Thyroid gland (tissue), 4 donors: ENCODE measurements at regions not wholly inside any gene's neighbourhood (a gene's known extent, or its start where the extent isn't known, plus 50 kb on each side); places are given as distances from the start of the nearest gene placed in this dataset.
A peak's percentile ranks its signal among the peaks of the same experiment; 100 is the strongest.

ENCODE experiments used
- DNase-seq, 2 donors: peaks; one replicate each; pipeline ENCODE4 v3.0.0-alpha.2; 2019
- H3K27ac ChIP-seq, 3 donors: fragments of 200-600 bp; sonication (generic); 1 replicate in 2 of 3; 2 replicates in 1 of 3; pipeline ENCODE4 v1.5.1; 2016 to 2019; ENCODE audit warnings: mild to moderate bottlenecking in 1 of 3, moderate library complexity in 1 of 3
- H3K27me3 ChIP-seq: fragments of 200-600 bp; sonication (generic); one replicate; pipeline ENCODE4 v1.5.1; 2019
- H3K36me3 ChIP-seq, 2 donors: fragments of 200-600 bp; sonication (generic); one replicate each; pipeline ENCODE4 v1.5.1; 2016 to 2019
- H3K4me1 ChIP-seq, 2 donors: fragments of 200-600 bp; sonication (generic); one replicate each; pipeline ENCODE4 v1.5.1; 2017 to 2019
- H3K4me3 ChIP-seq, 3 donors: fragments of 200-600 bp; sonication (generic); replicated peaks in 1 of 3; 1 replicate in 2 of 3; 2 replicates in 1 of 3; pipeline ENCODE4 v1.5.1; 2016; ENCODE audit warnings: mild to moderate bottlenecking in 1 of 3
- H3K9me3 ChIP-seq: fragments of 200-600 bp; sonication (generic); one replicate; pipeline ENCODE4 v1.5.1; 2017
- CTCF ChIP-seq, 6 experiments: fragments of 200-600 bp in 3 of 6; fragments of 450-650 bp in 3 of 6; sonication (generic) in 3 of 6; IDR thresholded peaks; one replicate each; pipeline ENCODE4 v1.5.1; 2016 to 2019; ENCODE audit warnings: antibody characterized with exemption in 6 of 6, mild to moderate bottlenecking in 2 of 6, inconsistent platforms in 1 of 6, moderate library complexity in 1 of 6
- POLR2A ChIP-seq, 2 donors: fragments of 450-650 bp; IDR thresholded peaks; one replicate each; pipeline ENCODE4 v1.6.1; 2017; ENCODE audit warnings: antibody characterized with exemption in 2 of 2, mild to moderate bottlenecking in 2 of 2, moderate library complexity in 1 of 2
- WGBS, 2 donors: methylation state at CpG; one replicate each; pipeline ENCODE4 v1.1.5; 2017; 5-methylcytosine and 5-hydroxymethylcytosine counted together
- intact Hi-C: fragments of 100-400 bp; cut with DNase I; formaldehyde crosslinking; loops from one replicate; pipeline ENCODE4 v1.15.1; 2023

DNA sequence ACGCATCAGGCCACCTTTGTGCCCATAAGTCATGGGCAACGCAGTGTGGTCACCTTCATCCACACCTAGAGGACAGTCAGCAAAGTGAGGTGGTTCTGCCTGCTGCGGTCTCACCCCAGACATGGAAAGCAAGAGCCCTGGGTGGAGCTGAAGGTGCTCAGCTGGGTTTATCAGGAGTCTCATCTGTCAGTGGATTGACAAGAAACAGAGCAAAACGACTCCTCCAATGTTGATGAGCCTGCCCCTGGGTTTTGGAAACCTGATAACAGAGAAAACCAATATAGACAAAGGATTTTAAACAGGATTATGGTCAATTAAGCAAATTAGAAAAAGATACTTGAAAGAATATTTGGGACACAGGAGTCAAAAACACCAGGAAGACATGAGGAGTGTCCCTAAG lies 229.3 kb upstream of the PRSS58 start:
- no peak overlapping the region for H3K4me3 ChIP-seq
- 70 to 72% methylated on average over 4 of the region's 4 CpGs for WGBS, 2 donors
- H3K27ac ChIP-seq, result no peak overlapping the region
- intact Hi-C loops, result no loop called here
- peaks cover 0 to 28% of the 10 kb centered on the region in 2 donors for H3K4me1 ChIP-seq
- TF ChIP-seq CTCF (IDR thresholded peaks at IDR 0.05) (no peak), POLR2A (IDR thresholded peaks at IDR 0.05) (no peak)
- no peak for DNase-seq
- H3K36me3 ChIP-seq, result no peaks in the 10 kb centered on the region
- H3K27me3 ChIP-seq, result no peaks in the 10 kb centered on the region
- H3K9me3 ChIP-seq, result no peaks in the 10 kb centered on the region

- H3K27ac ChIP-seq, result no peak overlapping the region
- H3K4me1 ChIP-seq, result peaks cover 0 to 28% of the 10 kb centered on the region in 2 donors
- TF ChIP-seq CTCF (IDR thresholded peaks at IDR 0.05), result peak in 1 of 6 experiments; percentile 19
- TF ChIP-seq POLR2A (IDR thresholded peaks at IDR 0.05), result no peak
- H3K27me3 ChIP-seq, result no peaks in the 10 kb centered on the region
- H3K9me3 ChIP-seq, result no peaks in the 10 kb centered on the region
- 80% methylated on average over 7 of the region's 7 CpGs for WGBS, 2 donors
- no peaks in the 10 kb centered on the region for H3K36me3 ChIP-seq
- no peak overlapping the region for H3K4me3 ChIP-seq
- DNase-seq, result no peak
- intact Hi-C loops, result no loop called here
Observed at GRCh38 chr7:142485617-142486226, 227.9 kb upstream of the PRSS58 start.

DNA sequence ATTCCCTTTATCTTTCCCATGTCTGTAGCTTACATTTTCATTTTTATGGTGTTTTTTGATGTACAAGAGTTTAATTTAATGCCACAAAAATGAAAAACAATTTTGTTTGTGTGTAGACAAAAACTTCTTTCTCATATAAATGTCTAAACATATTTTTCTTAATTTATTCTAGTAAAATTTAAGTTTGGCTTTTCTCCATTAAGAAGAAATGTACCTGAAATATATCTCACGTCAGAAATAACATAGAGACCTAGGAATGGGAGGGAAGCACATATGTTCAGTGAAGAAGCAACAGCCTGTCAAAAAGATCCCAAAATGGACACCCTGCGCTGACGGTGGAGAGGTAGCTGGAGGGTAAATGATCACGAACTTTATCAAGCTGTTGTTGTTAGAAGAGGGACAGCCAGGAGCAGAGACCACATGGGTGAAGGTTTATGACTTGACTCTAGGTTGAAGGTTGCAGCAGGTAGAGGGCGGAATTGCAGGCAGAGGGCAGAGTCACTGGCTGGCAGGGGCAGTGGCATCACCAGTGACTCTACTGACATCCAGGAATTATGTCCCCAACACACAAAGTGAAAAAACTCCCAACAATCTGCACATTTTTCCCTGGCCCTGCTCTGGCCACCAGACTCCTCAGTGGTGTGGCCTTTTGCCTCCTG lies 225.9 kb upstream of the PRSS58 start:
- no peaks in the 10 kb centered on the region for H3K9me3 ChIP-seq
- H3K4me1 ChIP-seq, result peaks cover 0 to 18% of the 10 kb centered on the region in 2 donors
- intact Hi-C loops, result no loop called here
- no peak for TF ChIP-seq CTCF (IDR thresholded peaks at IDR 0.05)
- no peak for TF ChIP-seq POLR2A (IDR thresholded peaks at IDR 0.05)
- 72 to 73% methylated on average over 5 of the region's 5 CpGs for WGBS, 2 donors
- DNase-seq, result no peak
- H3K27me3 ChIP-seq, result no peaks in the 10 kb centered on the region
- H3K36me3 ChIP-seq, result no peaks in the 10 kb centered on the region
- H3K27ac ChIP-seq, result no peak overlapping the region
- H3K4me3 ChIP-seq, result no peak overlapping the region

- Histone ChIP-seq H3K27me3 (no peaks in the 10 kb centered on the region), H3K4me1 (peaks cover 0 to 19% of the 10 kb centered on the region in 2 donors), H3K9me3 (no peaks in the 10 kb centered on the region), H3K27ac (no peak overlapping the region), H3K4me3 (no peak overlapping the region), H3K36me3 (no peaks in the 10 kb centered on the region)
- intact Hi-C loops, result no loop called here
- peak; percentile 35 to 41 for DNase-seq
- TF ChIP-seq CTCF (IDR thresholded peaks at IDR 0.05) (peak in 5 of 6 experiments; percentile 34 to 69 (median 46)), POLR2A (IDR thresholded peaks at IDR 0.05) (no peak)
- WGBS, 2 donors, result 56 to 63% methylated on average over 9 of the region's 9 CpGs
Observed at GRCh38 chr7:142482891-142483658, 225.2 kb upstream of the PRSS58 start.

DNA sequence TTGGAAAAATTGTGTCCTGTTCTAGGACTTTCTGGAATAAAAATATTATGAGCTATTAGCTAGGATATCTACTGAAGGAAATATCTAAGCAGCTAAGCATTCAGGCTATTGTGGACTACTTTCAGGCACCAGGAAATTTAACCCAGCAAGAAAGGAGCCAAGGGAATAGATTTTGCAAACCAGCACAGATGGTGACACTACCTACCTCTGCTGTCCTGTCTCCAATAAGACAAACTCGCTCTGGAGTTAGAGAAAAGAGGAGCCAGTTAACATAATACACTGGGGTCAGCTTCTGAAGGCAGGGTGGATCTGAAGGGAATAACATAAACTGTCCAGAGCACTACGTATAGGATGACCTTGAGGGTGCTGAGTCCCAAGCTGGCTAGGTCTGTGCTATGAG lies 223.7 kb upstream of the PRSS58 start:
- 77 to 88% methylated on average over 2 of the region's 2 CpGs for WGBS, 2 donors
- Histone ChIP-seq H3K27ac (no peak overlapping the region), H3K4me1 (peaks cover 0 to 8% of the 10 kb centered on the region in 2 donors), H3K4me3 (no peak overlapping the region), H3K9me3 (no peaks in the 10 kb centered on the region), H3K36me3 (no peaks in the 10 kb centered on the region), H3K27me3 (no peaks in the 10 kb centered on the region)
- intact Hi-C loops, result no loop called here
- TF ChIP-seq POLR2A (IDR thresholded peaks at IDR 0.05) (no peak), CTCF (IDR thresholded peaks at IDR 0.05) (no peak)
- no peak for DNase-seq
